NCI-H1930 (cell line): ENCODE measurements at regions not wholly inside any gene's neighbourhood (a gene's known extent, or its start where the extent isn't known, plus 50 kb on each side); places are given as distances from the start of the nearest gene placed in this dataset.
"Not testable (repeated sequence)": the region's sequence is repeated elsewhere in the genome, so short reads cannot be mapped to it uniquely, and the experiment has no call there.

Source experiments
- DNase-seq, 2 experiments: peaks; one replicate each; lab custom pipeline; 2025; lab: John Stamatoyannopoulos, UW

DNA sequence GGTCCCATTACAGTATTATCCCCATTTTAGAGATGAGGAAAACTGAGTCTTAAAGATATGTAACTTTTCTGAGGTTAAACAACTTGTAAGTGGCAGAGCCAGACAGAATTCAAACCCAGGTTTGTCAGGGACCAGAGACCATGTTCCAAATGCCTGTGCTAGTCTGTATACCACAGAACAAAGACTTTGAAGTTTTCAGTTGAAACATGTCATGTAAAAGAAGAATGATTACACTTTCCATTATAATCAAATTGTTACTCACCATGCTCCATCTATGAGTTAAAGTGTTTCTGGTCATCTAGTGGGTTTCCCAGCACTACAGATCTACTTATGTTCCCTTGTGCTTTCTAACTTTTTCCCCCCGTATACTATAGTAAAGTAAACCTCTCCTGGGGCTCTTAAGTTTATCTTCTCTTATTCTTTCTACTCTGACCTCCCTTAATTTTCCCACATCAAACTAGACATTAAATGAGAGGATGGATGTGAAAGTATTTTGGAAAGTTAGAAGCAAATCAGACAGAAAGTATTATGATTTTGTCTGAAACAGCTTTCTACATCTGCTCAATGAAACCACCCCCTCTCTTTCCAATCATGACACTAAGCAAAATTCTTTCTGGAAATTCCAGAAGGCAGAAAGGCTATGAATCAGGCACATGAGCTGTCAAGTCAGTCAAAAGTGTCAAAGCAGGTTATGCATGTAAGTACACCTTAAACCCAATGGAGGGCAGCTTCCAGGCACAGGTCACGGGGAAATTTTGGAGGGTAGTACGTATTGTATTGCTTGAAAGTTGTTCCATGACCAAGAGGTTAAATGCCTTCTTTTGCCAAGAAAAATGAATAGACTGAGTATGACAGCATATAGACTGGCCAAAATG, 132.7 kb upstream of the MAP3K7 start:
- DNase-seq, result no peak

DNA sequence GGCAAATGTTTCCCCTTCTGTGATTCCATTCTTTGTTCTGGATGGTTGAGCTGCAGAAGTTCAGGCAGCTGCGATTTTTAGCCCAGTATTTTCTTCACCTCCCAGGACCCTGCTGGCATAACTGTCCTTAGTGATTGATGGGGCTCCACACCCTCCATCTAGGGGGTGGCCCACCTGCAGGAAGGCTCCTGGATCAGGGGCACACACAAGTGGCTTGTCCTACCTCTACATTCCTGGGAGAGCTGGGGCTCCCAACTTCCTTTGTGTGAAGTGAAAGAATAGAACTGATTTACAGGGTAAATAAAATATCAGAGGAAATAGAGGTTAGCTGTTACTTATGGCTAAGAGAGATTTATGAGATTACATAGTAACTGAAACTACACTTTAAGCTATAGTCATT, 129.5 kb upstream of the MAP3K7 start:
- no peak for DNase-seq

GRCh38 chr6:90715093-90715655, 128.3 kb upstream of the MAP3K7 start:
- DNase-seq, result no peak

DNA sequence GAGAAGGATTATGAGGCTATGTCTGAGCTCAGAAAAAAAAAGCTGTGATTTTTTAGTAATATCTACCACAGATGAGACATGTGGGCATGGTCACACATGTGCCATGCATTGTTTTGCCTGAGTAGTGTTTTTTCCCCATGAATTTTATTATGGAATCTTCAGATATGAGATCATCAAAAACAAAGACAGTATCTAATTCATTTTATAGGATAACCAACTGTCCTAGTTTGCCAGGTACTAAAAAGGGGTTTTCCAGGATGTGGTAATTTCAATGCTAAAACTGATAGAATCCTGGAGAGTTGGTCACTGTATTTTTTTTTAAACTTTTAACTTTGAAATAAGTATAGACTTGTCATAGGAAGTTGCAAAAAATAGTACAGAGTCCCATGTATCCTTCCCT, 127.4 kb upstream of the MAP3K7 start:
- DNase-seq, result no peak

DNA sequence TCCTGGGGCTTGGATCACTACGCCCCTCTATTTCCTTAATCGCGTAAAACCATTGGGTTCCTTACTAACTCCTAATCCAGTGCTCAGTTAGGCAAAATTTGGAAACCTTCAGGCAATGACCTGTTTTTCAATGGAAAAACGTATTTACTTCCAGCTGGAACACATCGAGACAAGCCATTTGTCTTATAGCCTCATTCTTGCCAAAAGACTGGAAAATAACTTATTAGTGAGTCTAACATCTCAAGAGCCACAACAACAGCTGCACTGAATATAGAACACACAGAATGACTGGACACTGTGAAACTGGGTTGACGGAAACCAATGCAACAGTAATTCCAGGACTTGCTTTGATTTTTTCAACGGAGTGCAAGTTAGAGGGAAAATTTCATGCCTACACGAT, 125.2 kb upstream of the MAP3K7 start:
- no peak for DNase-seq

- DNase-seq, result no peak
Observed at GRCh38 chr6:90709431-90709996, 122.6 kb upstream of the MAP3K7 start.

- no peak for DNase-seq
Observed at GRCh38 chr6:90708206-90708737, 121.4 kb upstream of the MAP3K7 start.

DNA sequence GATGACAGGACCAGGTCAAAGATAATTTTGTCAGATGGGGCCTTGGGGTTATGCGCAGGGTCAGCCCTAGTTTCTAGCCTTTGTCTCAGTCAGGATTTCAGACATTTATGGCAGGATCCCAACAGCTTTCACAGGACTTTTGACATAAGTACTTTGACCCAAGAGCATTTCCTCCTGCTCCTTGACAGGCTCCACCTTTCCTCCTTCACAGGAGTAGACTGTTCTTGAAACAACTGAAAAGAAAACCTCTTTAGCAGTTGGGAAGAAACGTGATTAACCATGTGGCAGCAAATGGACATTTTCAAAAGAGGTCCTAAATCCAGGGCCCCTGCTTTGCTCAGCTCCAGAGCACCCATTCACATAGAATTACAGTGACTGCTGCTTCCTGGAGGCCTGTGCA, 120.4 kb upstream of the MAP3K7 start:
- DNase-seq, result no peak

DNA sequence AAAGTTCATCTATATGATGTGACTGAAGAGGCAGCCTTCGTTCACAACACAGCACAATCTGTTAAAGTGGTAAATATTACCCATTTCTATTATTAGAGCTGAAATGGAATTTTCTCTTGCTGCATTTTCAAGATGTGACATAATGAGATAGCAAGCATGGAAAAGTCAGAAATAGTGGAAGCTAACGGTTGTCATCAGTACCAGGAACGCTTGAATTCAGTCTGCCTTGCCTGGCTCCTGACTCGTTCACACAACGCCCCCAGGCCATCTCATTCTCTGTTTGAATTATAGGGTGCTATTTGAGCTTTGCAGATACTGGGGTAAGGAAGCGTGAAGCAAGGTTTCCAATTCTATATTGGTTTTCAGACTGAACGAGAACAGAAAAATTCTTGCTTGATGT, 116.5 kb upstream of the MAP3K7 start:
- DNase-seq, result no peak

GRCh38 chr6:90701926-90702325, 115.1 kb upstream of the MAP3K7 start:
- no peak for DNase-seq

- DNase-seq, result no peak
Observed at GRCh38 chr6:90701146-90701781, 114.4 kb upstream of the MAP3K7 start.

- no peak for DNase-seq
Observed at GRCh38 chr6:90695316-90695715, 108.4 kb upstream of the MAP3K7 start.

- no peak for DNase-seq
Observed at GRCh38 chr6:90694802-90695201, 107.9 kb upstream of the MAP3K7 start.

DNA sequence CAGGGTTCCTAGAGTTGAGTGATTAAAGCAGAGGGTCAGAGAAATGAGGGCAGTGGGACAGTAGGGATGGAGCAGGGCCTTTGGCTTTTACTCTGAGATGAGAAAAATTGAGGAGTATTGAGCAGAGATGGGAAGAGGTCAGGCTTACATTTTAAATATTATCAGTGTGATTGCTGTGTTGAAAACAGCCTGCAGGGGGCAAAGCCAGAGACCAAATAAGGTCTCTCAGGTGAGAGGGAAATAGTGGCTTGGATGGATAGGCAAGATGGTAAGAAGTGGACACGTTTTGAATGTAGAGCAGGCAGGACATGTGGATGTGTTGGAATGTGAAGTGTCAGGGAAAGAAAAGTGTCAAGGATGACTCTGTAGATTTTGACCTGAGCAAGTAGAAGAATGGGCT, 105.0 kb upstream of the MAP3K7 start:
- DNase-seq, result no peak

DNA sequence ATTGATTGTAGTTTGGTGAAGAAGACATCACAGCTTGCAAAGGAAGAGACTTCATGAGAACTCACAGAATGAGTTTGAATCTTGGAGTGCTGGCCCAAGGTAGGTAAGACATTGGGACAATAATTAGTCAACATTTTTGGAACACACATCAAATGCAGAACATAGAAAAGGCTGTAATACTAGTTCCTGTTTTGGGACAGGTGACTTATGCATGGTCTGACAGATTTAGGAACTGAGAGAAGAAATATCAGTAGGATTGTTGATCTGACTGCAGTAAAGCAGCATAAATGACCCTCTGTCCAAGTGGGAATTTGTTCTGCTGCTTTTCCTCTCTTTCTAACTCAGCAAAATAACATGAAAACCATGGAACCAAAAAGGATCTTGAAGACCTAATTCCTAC, 102.3 kb upstream of the MAP3K7 start:
- DNase-seq, result no peak

DNA sequence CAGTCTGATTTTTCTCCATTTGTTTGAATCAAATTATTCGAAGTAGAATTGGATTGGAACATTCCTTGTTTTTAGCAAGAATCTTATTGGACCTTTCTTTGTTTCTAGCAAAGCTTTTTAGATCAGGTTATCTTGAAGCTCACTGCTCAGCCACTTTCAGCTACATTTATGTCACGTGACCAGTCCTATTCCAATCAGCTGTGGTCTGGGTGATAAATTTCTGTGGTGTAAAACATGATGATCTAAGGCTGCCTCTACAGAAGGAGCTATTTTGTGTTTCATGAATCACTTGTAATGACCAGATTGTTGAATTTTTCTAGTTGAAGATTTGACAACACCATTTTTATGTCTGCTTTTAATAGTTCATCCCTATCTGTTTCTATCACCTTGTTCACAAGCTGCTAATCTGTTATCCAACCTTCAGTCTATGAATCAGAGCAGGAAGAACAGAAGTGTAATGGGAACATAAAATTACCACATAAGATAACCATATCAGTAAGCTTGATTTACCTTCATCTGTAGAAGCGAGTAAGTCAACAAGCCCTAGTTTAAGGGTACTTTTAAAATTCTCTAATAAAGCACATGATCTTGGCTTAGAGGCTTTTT, 101.0 kb upstream of the MAP3K7 start:
- DNase-seq, result no peak

GRCh38 chr6:90681863-90682262, 95.0 kb upstream of the MAP3K7 start:
- DNase-seq, result no peak

- no peak for DNase-seq
Observed at GRCh38 chr6:90678049-90678779, 91.3 kb upstream of the MAP3K7 start.

DNA sequence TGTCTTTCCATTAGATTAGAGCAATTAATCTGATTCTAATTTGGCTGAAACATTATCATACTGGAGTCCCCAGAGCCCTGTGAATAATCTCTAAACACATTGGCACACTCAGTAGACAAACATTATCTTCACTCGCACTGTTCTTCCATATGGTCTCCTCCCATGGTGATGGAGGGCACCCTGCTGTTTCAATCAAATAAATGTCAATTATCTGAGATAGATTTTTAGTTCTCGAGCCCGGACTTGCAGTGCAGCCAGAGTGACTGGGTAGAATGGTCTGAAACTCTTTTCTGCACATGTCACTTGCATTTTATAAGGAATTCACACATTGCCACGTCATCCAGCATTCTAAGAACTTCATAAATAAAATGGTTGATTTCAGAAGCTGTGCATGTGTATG, 90.6 kb upstream of the MAP3K7 start:
- DNase-seq, result peak in 1 of 2 experiments; percentile 27

- DNase-seq, result no peak
Observed at GRCh38 chr6:90676516-90677300, 89.8 kb upstream of the MAP3K7 start.

- DNase-seq, result not testable (repeated sequence)
Observed at GRCh38 chr6:90675107-90675506, 88.2 kb upstream of the MAP3K7 start.
